H1 (cell line): ENCODE measurements at regions not wholly inside any gene's neighbourhood (a gene's known extent, or its start where the extent isn't known, plus 50 kb on each side); places are given as distances from the start of the nearest gene placed in this dataset.
A peak's percentile ranks its signal among the peaks of the same experiment; 100 is the strongest.

Experiments
- CTCF ChIA-PET: fragments of 300-600 bp; sonication (Branson Sonifier 250); formaldehyde crosslinking; loops from one replicate; lab custom pipeline; 2021; ENCODE audit not compliant: partially characterized antibody; lab: Charles Lee
- POLR2A ChIA-PET: fragments of 300-600 bp; sonication (Branson Sonifier 250); formaldehyde crosslinking; loops from one replicate; lab custom pipeline; 2021; ENCODE audit warnings: inconsistent platforms; ENCODE audit not compliant: partially characterized antibody; lab: Charles Lee
- DNase-seq, 2 experiments: peaks; one replicate each; pipeline versions ENCODE4 v3.0.0 to v3.0.0-alpha.2; 2010 to 2022; ENCODE audit warnings: low spot score in 2 of 2, low read depth in 1 of 2, mixed read lengths in 1 of 2
- FAIRE-seq: peaks from 2 replicates; lab custom pipeline; 2011; peaks lifted over from hg19 to GRCh38; lab: Jason Lieb, UNC
- H2AFZ ChIP-seq: 2 replicates; pipeline ENCODE4 v1.8.1; 2012; ENCODE audit warnings: low read length, inconsistent platforms
- H2AK5ac ChIP-seq: 2 replicates; pipeline ENCODE4 v1.6.1; 2013; ENCODE audit warnings: low read depth, low read length
- H2BK120ac ChIP-seq: replicated peaks from 2 replicates; pipeline ENCODE3; 2013; ENCODE audit warnings: low read depth, low read length, inconsistent platforms
- H2BK12ac ChIP-seq: 2 replicates; pipeline ENCODE4 v1.6.1; 2013; ENCODE audit warnings: low read depth, low read length
- H2BK15ac ChIP-seq: 2 replicates; pipeline ENCODE4 v1.6.1; 2013; ENCODE audit warnings: low read length
- H2BK20ac ChIP-seq: 2 replicates; pipeline ENCODE4 v1.6.1; 2013; ENCODE audit warnings: low read length
- H2BK5ac ChIP-seq: 2 replicates; pipeline ENCODE4 v1.6.1; 2013; ENCODE audit warnings: low read depth, low read length
- H3K14ac ChIP-seq: 2 replicates; pipeline ENCODE4 v1.6.1; 2013; ENCODE audit warnings: inconsistent platforms; ENCODE audit not compliant: insufficient read length
- H3K18ac ChIP-seq: 2 replicates; pipeline ENCODE4 v1.6.1; 2013; ENCODE audit warnings: low read length; ENCODE audit errors: extremely low read depth
- H3K23ac ChIP-seq: 2 replicates; pipeline ENCODE4 v1.6.1; 2013; ENCODE audit warnings: inconsistent platforms; ENCODE audit not compliant: insufficient read length
- H3K23me2 ChIP-seq: 2 replicates; pipeline ENCODE4 v1.6.1; 2013; ENCODE audit warnings: low read depth, low read length
- H3K27ac ChIP-seq: 2 replicates; pipeline ENCODE4 v1.6.1; 2011; ENCODE audit warnings: low read depth, low read length, inconsistent platforms
- H3K27me3 ChIP-seq, 4 experiments: replicated peaks in 1 of 4; 1 replicate in 1 of 4; 2 replicates in 3 of 4; pipeline versions ENCODE4 v1.6.1 to v1.8.1; 2011 to 2013; ENCODE audit warnings: low read length in 3 of 4, mild to moderate bottlenecking in 3 of 4, inconsistent platforms in 2 of 4, mixed read lengths in 2 of 4, moderate library complexity in 1 of 4; ENCODE audit not compliant: control insufficient read depth in 3 of 4, insufficient read depth in 3 of 4; ENCODE audit errors: extremely low read depth in 1 of 4
- H3K36me3 ChIP-seq, 4 experiments: 2 replicates each; pipeline versions ENCODE4 v1.6.1 to v1.8.1; 2011 to 2013; ENCODE audit warnings: mild to moderate bottlenecking in 4 of 4, low read length in 3 of 4, moderate library complexity in 2 of 4, control low read depth in 1 of 4, inconsistent platforms in 1 of 4; ENCODE audit not compliant: insufficient read depth in 4 of 4, control insufficient read depth in 2 of 4
- H3K4ac ChIP-seq: replicated peaks from 2 replicates; pipeline ENCODE3; 2013; ENCODE audit warnings: low read length, low read depth, mixed read lengths, inconsistent platforms; ENCODE audit not compliant: insufficient read length
- H3K4me1 ChIP-seq, 4 experiments: replicated peaks in 1 of 4; 1 replicate in 1 of 4; 2 replicates in 3 of 4; pipeline versions ENCODE4 v1.6.1 to v1.8.1; 2011 to 2013; ENCODE audit warnings: low read length in 3 of 4, inconsistent platforms in 2 of 4, mixed read lengths in 1 of 4; ENCODE audit not compliant: insufficient read depth in 4 of 4, control insufficient read depth in 3 of 4
- H3K4me2 ChIP-seq, 2 experiments: 2 replicates each; pipeline versions ENCODE4 v1.6.1 to v1.8.1; 2011 to 2013; ENCODE audit warnings: low read depth in 2 of 2, low read length in 2 of 2, control low read depth in 1 of 2, inconsistent platforms in 1 of 2, mild to moderate bottlenecking in 1 of 2; ENCODE audit not compliant: insufficient read depth in 1 of 2
- H3K4me3 ChIP-seq, 4 experiments: fragments of 200-600, 300-600 bp in 1 of 4; sonication (generic), shearing (Covaris generic), sonication (Bioruptor Twin) in 1 of 4; 2 replicates each; pipeline versions ENCODE4 v1.5.1 to v1.8.1; 2011 to 2016; ENCODE audit warnings: low read length in 4 of 4, low read depth in 3 of 4, control low read depth in 2 of 4, inconsistent platforms in 2 of 4, mild to moderate bottlenecking in 2 of 4, mixed read lengths in 1 of 4, moderate library complexity in 1 of 4; ENCODE audit not compliant: insufficient read depth in 2 of 4; ENCODE audit errors: extremely low read depth in 1 of 4
- H3K56ac ChIP-seq: replicated peaks from 2 replicates; pipeline ENCODE3; 2013; ENCODE audit warnings: low read depth, mild to moderate bottlenecking, mixed read lengths, low read length, inconsistent platforms; ENCODE audit not compliant: insufficient read length
- H3K79me1 ChIP-seq: 2 replicates; pipeline ENCODE4 v1.6.1; 2013; ENCODE audit warnings: low read depth, low read length, control low read depth
- H3K79me2 ChIP-seq, 2 experiments: 2 replicates each; pipeline versions ENCODE4 v1.6.1 to v1.8.1; 2012 to 2013; ENCODE audit warnings: low read length in 2 of 2, mild to moderate bottlenecking in 2 of 2, inconsistent platforms in 1 of 2; ENCODE audit not compliant: insufficient read depth in 2 of 2, control insufficient read depth in 1 of 2
- H3K9ac ChIP-seq, 4 experiments: replicated peaks in 1 of 4; 1 replicate in 1 of 4; 2 replicates in 3 of 4; pipeline versions ENCODE4 v1.6.1 to v1.8.1; 2011 to 2013; ENCODE audit warnings: low read depth in 3 of 4, low read length in 3 of 4, control low read depth in 2 of 4, mild to moderate bottlenecking in 2 of 4, moderate library complexity in 2 of 4, inconsistent platforms in 1 of 4; ENCODE audit errors: extremely low read depth in 1 of 4
- H3K9me3 ChIP-seq, 2 experiments: 2 replicates each; pipeline versions ENCODE4 v1.6.1 to v1.8.1; 2012 to 2013; ENCODE audit warnings: mild to moderate bottlenecking in 2 of 2, moderate library complexity in 2 of 2, control low read depth in 1 of 2, inconsistent platforms in 1 of 2, low read depth in 1 of 2, low read length in 1 of 2, mixed read lengths in 1 of 2; ENCODE audit not compliant: insufficient read depth in 2 of 2
- H4K20me1 ChIP-seq, 2 experiments: replicated peaks in 1 of 2; 2 replicates each; pipeline versions ENCODE3 to v1.8.1; 2011 to 2013; ENCODE audit warnings: inconsistent platforms in 2 of 2, low read length in 2 of 2, mild to moderate bottlenecking in 1 of 2; ENCODE audit not compliant: insufficient read depth in 2 of 2, control insufficient read depth in 1 of 2
- H4K5ac ChIP-seq: 2 replicates; pipeline ENCODE4 v1.6.1; 2013; ENCODE audit warnings: low read length, low read depth, mixed read lengths, inconsistent platforms; ENCODE audit not compliant: insufficient read length
- H4K8ac ChIP-seq: 2 replicates; pipeline ENCODE4 v1.8.0; 2013; ENCODE audit warnings: mild to moderate bottlenecking, moderate library complexity, low read length, inconsistent platforms; ENCODE audit not compliant: insufficient read depth; ENCODE audit errors: extremely low read depth
- H4K91ac ChIP-seq: replicated peaks from 2 replicates; pipeline ENCODE3; 2013; ENCODE audit warnings: low read length, mixed read lengths, inconsistent platforms; ENCODE audit not compliant: insufficient read length
- ASH2L ChIP-seq: fragments of 200-600, 300-600 bp; sonication (generic); IDR thresholded peaks from one replicate; pipeline ENCODE4 v1.7.1; 2017; ENCODE audit warnings: low read length
- GTF2F1 ChIP-seq: IDR thresholded peaks from 2 replicates; pipeline ENCODE4 v1.6.1; 2012; ENCODE audit warnings: low read depth, low read length, improper control_type of control experiment, borderline replicate concordance
- SP1 ChIP-seq: IDR thresholded peaks from 2 replicates; pipeline ENCODE4 v1.6.1; 2011; ENCODE audit warnings: low read depth, low read length
- SP2 ChIP-seq: IDR thresholded peaks from 2 replicates; pipeline ENCODE4 v1.6.1; 2012; ENCODE audit warnings: mild to moderate bottlenecking, low read length, inconsistent platforms
- WGBS, 2 experiments: shearing (Covaris generic) in 1 of 2; methylation state at CpG; one replicate each; pipeline versions ENCODE4 v1.1.6 to v1.1.7; 2013 to 2015; ENCODE audit warnings: low lambda C conversion rate in 2 of 2, mixed read lengths in 2 of 2, inconsistent platforms in 1 of 2, low coverage in 1 of 2, missing lambda C conversion rate in 1 of 2; ENCODE audit not compliant: insufficient replicate concordance in 2 of 2, insufficient coverage in 1 of 2, insufficient read length in 1 of 2; ENCODE audit errors: extremely low coverage in 1 of 2, missing lambda C conversion rate in 1 of 2; 5-methylcytosine and 5-hydroxymethylcytosine counted together

- H4K5ac ChIP-seq: no peak overlapping the region
- H4K8ac ChIP-seq: no peak overlapping the region
- peaks cover 4 to 10% (median 7%) of the 10 kb centered on the region in 4 experiments for H3K4me1 ChIP-seq
- H2BK20ac ChIP-seq: no peak overlapping the region
- no peaks in the 10 kb centered on the region for H3K36me3 ChIP-seq
- no peak overlapping the region for H2BK5ac ChIP-seq
- no peak overlapping the region for H3K9ac ChIP-seq
- no peaks in the 10 kb centered on the region for H3K79me2 ChIP-seq
- H3K4me3 ChIP-seq: no peak overlapping the region
- no peak overlapping the region for H2AK5ac ChIP-seq
- no peak for FAIRE-seq
- no peaks in the 10 kb centered on the region for H3K79me1 ChIP-seq
- no peak overlapping the region for H3K14ac ChIP-seq
- no peak overlapping the region for H2BK120ac ChIP-seq
- 0 out of 2 replicates have a peak, but pooled peaks have one; percentile 41 for TF ChIP-seq SP1
- no peak for TF ChIP-seq SP2
- no peak for TF ChIP-seq GTF2F1
- no peak for TF ChIP-seq ASH2L
- TF ChIP-seq, all 59 proteins: peak for 1
- Histone ChIP-seq H3K9me3 (no peaks in the 10 kb centered on the region; a peak in 1 of 4 replicates), H3K56ac (no peak overlapping the region), H3K4me2 (no peak overlapping the region), H2AFZ (no peak overlapping the region), H3K23ac (no peak overlapping the region), H4K91ac (no peak overlapping the region), H4K20me1 (no peaks in the 10 kb centered on the region), H3K18ac (no peak overlapping the region), H3K23me2 (peaks cover 4% of the 10 kb centered on the region), H3K27ac (no peak overlapping the region), H2BK12ac (no peak overlapping the region), H2BK15ac (peak overlapping the region; percentile 29; the same call in 1 of the 2 replicates), H3K27me3 (0 out of 7 replicates have a peak, but pooled peaks cover 0 to 3% (median 0%) of the 10 kb centered on the region in 4 experiments), H3K4ac (no peak overlapping the region)
- 88% methylated on average over 9 of the region's 9 CpGs; no CpG with 5 or more reads in 1 of the 2 experiments for whole genome bisulfite sequencing, 2 experiments
- POLR2A ChIA-PET: interaction anchor here (1.1 kb wide), 1 partner anchor 258 kb away, joined by 3 read pairs; no protein-coding TSS in a partner anchor
- CTCF ChIA-PET: interaction anchor here (1.1 to 2.4 kb wide), 5 partner anchors 14 to 252 kb away, joined by 3 to 10 read pairs (median 4); no protein-coding TSS in a partner anchor
- peak in 1 of 2 experiments; percentile 37 for DNase-seq
Measured at GRCh38 chr10:78299851-78300468, 266.3 kb downstream of the RPS24 start.
